DOHH2 (cell line): ENCODE measurements at regions not wholly inside any gene's neighbourhood (a gene's known extent, or its start where the extent isn't known, plus 50 kb on each side); places are given as distances from the start of the nearest gene placed in this dataset.

Experiments used
- H3F3A ChIP-seq: fragments of 200-600 bp; sonication (generic), shearing (Covaris generic); 2 replicates; pipeline ENCODE4 v1.6.0; 2016; ENCODE audit warnings: antibody characterized with exemption, mild to moderate bottlenecking; ENCODE audit not compliant: control insufficient read depth, insufficient read depth
- H3K27ac ChIP-seq: fragments of 200-600 bp; sonication (generic); 2 replicates; pipeline ENCODE4 v1.5.1; 2014; ENCODE audit warnings: low read depth, mild to moderate bottlenecking, low read length, moderate library complexity
- H3K27me3 ChIP-seq: fragments of 200-600 bp; sonication (generic); 2 replicates; pipeline ENCODE4 v1.6.1; 2014; ENCODE audit warnings: mild to moderate bottlenecking, low read length, mixed read lengths; ENCODE audit not compliant: control insufficient read depth
- H3K36me3 ChIP-seq: fragments of 200-600 bp; sonication (generic); 2 replicates; pipeline ENCODE4 v1.6.1; 2014; ENCODE audit warnings: mild to moderate bottlenecking, low read length, moderate library complexity, mixed read lengths; ENCODE audit not compliant: control insufficient read depth
- H3K4me1 ChIP-seq: fragments of 200-600 bp; sonication (generic); 2 replicates; pipeline ENCODE4 v1.6.1; 2014; ENCODE audit warnings: mild to moderate bottlenecking, low read length, mixed read lengths; ENCODE audit not compliant: control insufficient read depth
- H3K4me2 ChIP-seq: fragments of 200-600 bp; sonication (generic); 2 replicates; pipeline ENCODE4 v1.6.0; 2014; ENCODE audit warnings: mild to moderate bottlenecking, low read length, moderate library complexity
- H3K4me3 ChIP-seq: fragments of 200-600 bp; sonication (generic); 2 replicates; pipeline ENCODE4 v1.5.1; 2014; ENCODE audit warnings: mild to moderate bottlenecking, low read length, mixed read lengths
- H3K79me2 ChIP-seq: fragments of 200-600 bp; sonication (generic); 2 replicates; pipeline ENCODE4 v1.6.1; 2014; ENCODE audit warnings: mild to moderate bottlenecking, low read length, mixed read lengths; ENCODE audit not compliant: control insufficient read depth
- H3K9me2 ChIP-seq: fragments of 200-600 bp; sonication (generic); replicated peaks from 2 replicates; pipeline ENCODE4 v1.6.1; 2014; ENCODE audit warnings: mild to moderate bottlenecking, low read length, mixed read lengths; ENCODE audit not compliant: control insufficient read depth
- H3K9me3 ChIP-seq: fragments of 200-600 bp; sonication (generic); 2 replicates; pipeline ENCODE4 v1.6.1; 2014; ENCODE audit warnings: antibody characterized with exemption, low read length, mixed read lengths; ENCODE audit not compliant: control insufficient read depth, insufficient read depth
- H4K20me1 ChIP-seq: fragments of 200-600 bp; sonication (generic); 2 replicates; pipeline ENCODE4 v1.6.0; 2014; ENCODE audit warnings: low read depth, mild to moderate bottlenecking, antibody characterized with exemption, low read length, moderate library complexity; ENCODE audit not compliant: control insufficient read depth, insufficient read depth
- CTCF ChIP-seq: fragments of 200-600 bp; sonication (generic); IDR thresholded peaks from one replicate; pipeline ENCODE4 v1.5.1; 2014; ENCODE audit warnings: antibody characterized with exemption, mild to moderate bottlenecking, low read depth, low read length; ENCODE audit not compliant: poor library complexity, severe bottlenecking
- EZH2phosphoT487 ChIP-seq: fragments of 200-600 bp; sonication (generic); IDR thresholded peaks from 2 replicates; pipeline ENCODE4 v1.6.1; 2017; ENCODE audit warnings: borderline replicate concordance, mild to moderate bottlenecking, antibody characterized with exemption, low read length, moderate library complexity, mixed read lengths

- Histone ChIP-seq H3K4me1 (no peaks in the 10 kb centered on the region), H3K9me2 (no peaks in the 10 kb centered on the region), H3F3A (no peaks in the 10 kb centered on the region), H3K27me3 (no peaks in the 10 kb centered on the region), H3K79me2 (no peaks in the 10 kb centered on the region), H4K20me1 (no peaks in the 10 kb centered on the region), H3K36me3 (no peaks in the 10 kb centered on the region), H3K4me3 (no peak overlapping the region), H3K9me3 (no peaks in the 10 kb centered on the region), H3K4me2 (no peak overlapping the region), H3K27ac (no peak overlapping the region)
- no peak for TF ChIP-seq CTCF
- TF ChIP-seq EZH2phosphoT487, result no peak
Observed at GRCh38 chr1:208924928-208925327, 658.6 kb upstream of the CAMK1G start.

GRCh38 chr1:208928349-208929010 is 655.0 kb upstream of the CAMK1G start:
- no peaks in the 10 kb centered on the region for H3K27me3 ChIP-seq
- H3K4me3 ChIP-seq, result no peak overlapping the region
- H3K9me3 ChIP-seq, result no peaks in the 10 kb centered on the region
- TF ChIP-seq EZH2phosphoT487 (no peak), CTCF (no peak)
- H3K36me3 ChIP-seq, result no peaks in the 10 kb centered on the region
- H3K79me2 ChIP-seq, result no peaks in the 10 kb centered on the region
- H3F3A ChIP-seq, result no peaks in the 10 kb centered on the region
- H3K27ac ChIP-seq, result no peak overlapping the region
- H4K20me1 ChIP-seq, result no peaks in the 10 kb centered on the region
- no peaks in the 10 kb centered on the region for H3K9me2 ChIP-seq
- H3K4me1 ChIP-seq, result no peaks in the 10 kb centered on the region
- no peak overlapping the region for H3K4me2 ChIP-seq

- Histone ChIP-seq H3K79me2 (no peaks in the 10 kb centered on the region), H3K27ac (no peak overlapping the region), H3K9me2 (no peaks in the 10 kb centered on the region), H3K4me1 (no peaks in the 10 kb centered on the region), H3F3A (no peaks in the 10 kb centered on the region), H3K36me3 (no peaks in the 10 kb centered on the region), H4K20me1 (no peaks in the 10 kb centered on the region), H3K4me2 (no peak overlapping the region), H3K9me3 (no peaks in the 10 kb centered on the region), H3K4me3 (no peak overlapping the region), H3K27me3 (no peaks in the 10 kb centered on the region)
- no peak for TF ChIP-seq EZH2phosphoT487
- TF ChIP-seq CTCF, result no peak
Observed at GRCh38 chr1:208929575-208929974, 653.9 kb upstream of the CAMK1G start.
